ENCODE measurements at regions not wholly inside any gene's neighbourhood (a gene's known extent, or its start where the extent isn't known, plus 50 kb on each side); places are given as distances from the start of the nearest gene placed in this dataset.

- intact Hi-C loops (cut with micrococcal nuclease): no loop called here
- ATAC-seq (ENCODE audit: low read depth) (no peak), DNase-seq (no peak)
- H3K27me3 Mint-ChIP-seq: no peaks in the 10 kb centered on the region
- no peak overlapping the region for H3K4me3 Mint-ChIP-seq
- H3K4me1 Mint-ChIP-seq: no peaks in the 10 kb centered on the region
- peaks cover 5% of the 10 kb centered on the region for H3K9me3 Mint-ChIP-seq
- no peaks in the 10 kb centered on the region for H3K36me3 Mint-ChIP-seq (ENCODE audit: low read depth)
- no peak overlapping the region for H3K27ac Mint-ChIP-seq
- POLR2A ChIA-PET: no interaction called here
- CTCF ChIA-PET: no interaction called here
- TF ChIP-seq CTCF (IDR thresholded peaks at IDR 0.05): no peak
Measured at GRCh38 chr3:109563149-109563548, 225.8 kb upstream of the DPPA4 start.

GRCh38 chr3:109569135-109569846, 231.9 kb upstream of the DPPA4 start:
- ATAC-seq (ENCODE audit: low read depth) (no peak), DNase-seq (no peak)
- no peak overlapping the region for H3K4me3 Mint-ChIP-seq
- H3K36me3 Mint-ChIP-seq (ENCODE audit: low read depth): no peaks in the 10 kb centered on the region
- no peak for TF ChIP-seq CTCF (IDR thresholded peaks at IDR 0.05)
- no peaks in the 10 kb centered on the region for H3K27me3 Mint-ChIP-seq
- intact Hi-C loops (cut with micrococcal nuclease): no loop called here
- peaks cover 5% of the 10 kb centered on the region for H3K9me3 Mint-ChIP-seq
- ChIA-PET CTCF (no interaction called here), POLR2A (no interaction called here)
- H3K4me1 Mint-ChIP-seq: no peaks in the 10 kb centered on the region
- no peak overlapping the region for H3K27ac Mint-ChIP-seq

- CTCF ChIA-PET: no interaction called here
- Mint-ChIP-seq H3K4me3 (no peak overlapping the region), H3K27ac (no peak overlapping the region), H3K36me3 (ENCODE audit: low read depth) (no peaks in the 10 kb centered on the region), H3K9me3 (peaks cover 5% of the 10 kb centered on the region), H3K27me3 (no peaks in the 10 kb centered on the region), H3K4me1 (no peaks in the 10 kb centered on the region)
- TF ChIP-seq CTCF (IDR thresholded peaks at IDR 0.05): no peak
- DNase-seq: no peak
- intact Hi-C loops (cut with micrococcal nuclease): no loop called here
- no peak for ATAC-seq (ENCODE audit: low read depth)
- POLR2A ChIA-PET: no interaction called here
Measured at GRCh38 chr3:109570408-109570807, 233.1 kb upstream of the DPPA4 start.

GRCh38 chr3:109572301-109572700, 235.0 kb upstream of the DPPA4 start:
- H3K4me3 Mint-ChIP-seq: no peak overlapping the region
- intact Hi-C loops (cut with micrococcal nuclease): no loop called here
- no peaks in the 10 kb centered on the region for H3K27me3 Mint-ChIP-seq
- no peak overlapping the region for H3K27ac Mint-ChIP-seq
- ChIA-PET POLR2A (no interaction called here), CTCF (no interaction called here)
- DNase-seq: no peak
- no peaks in the 10 kb centered on the region for H3K36me3 Mint-ChIP-seq (ENCODE audit: low read depth)
- no peaks in the 10 kb centered on the region for H3K4me1 Mint-ChIP-seq
- no peak for ATAC-seq (ENCODE audit: low read depth)
- TF ChIP-seq CTCF (IDR thresholded peaks at IDR 0.05): no peak
- H3K9me3 Mint-ChIP-seq: peaks cover 2% of the 10 kb centered on the region

GRCh38 chr3:109596991-109597390, 259.6 kb upstream of the DPPA4 start:
- intact Hi-C loops (cut with micrococcal nuclease): no loop called here
- ChIA-PET POLR2A (no interaction called here), CTCF (no interaction called here)
- Mint-ChIP-seq H3K4me1 (no peaks in the 10 kb centered on the region), H3K4me3 (no peak overlapping the region), H3K27me3 (no peaks in the 10 kb centered on the region), H3K9me3 (peaks cover 15% of the 10 kb centered on the region), H3K27ac (no peak overlapping the region), H3K36me3 (ENCODE audit: low read depth) (no peaks in the 10 kb centered on the region)
- ATAC-seq (ENCODE audit: low read depth): no peak
- DNase-seq: no peak
- no peak for TF ChIP-seq CTCF (IDR thresholded peaks at IDR 0.05)

Data from activated B cell treated with CpG ODN at 0.5 μM for 24 hours (primary cell).